ENCODE measurements at regions not wholly inside any gene's neighbourhood (a gene's known extent, or its start where the extent isn't known, plus 50 kb on each side); places are given as distances from the start of the nearest gene placed in this dataset.
"Not testable (repeated sequence)": the region's sequence is repeated elsewhere in the genome, so short reads cannot be mapped to it uniquely, and the experiment has no call there.

DNA sequence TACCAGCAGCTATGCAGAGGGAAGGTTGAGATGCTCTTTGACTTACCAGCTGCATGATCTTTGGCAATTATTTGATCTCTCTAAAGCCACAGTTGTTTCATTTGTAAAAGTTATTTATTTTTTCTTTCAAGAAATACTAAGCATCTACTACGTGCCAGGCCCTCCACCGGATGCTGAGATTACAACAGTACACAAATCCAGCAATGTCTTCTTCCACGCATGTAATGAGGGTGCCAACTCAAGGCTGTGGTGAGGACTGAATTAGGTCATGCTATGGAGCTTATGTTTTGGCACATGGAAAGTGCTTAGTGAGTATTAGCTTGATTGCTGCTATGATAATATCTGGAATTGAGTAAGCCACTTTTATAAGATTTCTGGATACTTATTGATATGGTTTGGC lies 358.2 kb downstream of the IRS2 start:
- ATAC-seq, result no peak

DNA sequence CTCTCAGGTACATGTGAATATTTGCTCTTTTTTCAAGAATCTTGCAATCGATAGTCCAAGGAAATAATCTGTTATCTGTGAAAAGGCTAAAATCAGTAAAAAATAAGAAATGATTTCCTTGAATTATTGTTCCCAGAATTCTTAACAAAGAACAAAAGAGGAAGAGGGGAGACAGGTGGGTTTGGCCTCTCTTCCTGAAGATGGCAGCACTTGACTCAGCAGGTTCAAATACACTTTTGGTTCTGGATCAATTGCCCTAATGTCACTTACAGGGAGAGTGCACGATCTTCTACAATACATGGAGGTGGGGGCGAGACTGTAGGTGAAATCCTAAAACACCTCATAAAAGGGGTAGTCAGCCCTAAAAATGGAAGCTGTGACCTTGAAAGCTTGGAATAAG lies 358.7 kb downstream of the IRS2 start:
- ATAC-seq, result no peak

DNA sequence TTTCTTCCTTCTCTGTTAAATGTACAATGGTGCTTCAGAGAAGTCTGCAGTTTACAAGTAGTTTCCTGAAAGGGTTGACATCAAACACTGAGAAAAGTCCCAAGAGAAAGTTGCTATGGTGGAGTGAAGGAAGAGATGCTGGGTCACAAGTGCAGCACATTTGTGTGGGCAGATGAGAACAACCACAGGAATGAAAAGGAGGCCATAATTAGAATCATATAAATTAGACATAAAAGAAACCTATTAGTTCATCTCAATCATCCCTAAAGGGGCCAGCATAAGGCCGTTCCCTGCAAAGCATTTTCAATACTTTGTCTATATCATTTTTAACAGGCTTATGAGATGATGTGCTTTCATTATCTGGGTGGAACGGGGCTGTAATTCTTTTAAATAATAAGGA lies 359.2 kb downstream of the IRS2 start:
- ATAC-seq, result no peak

DNA sequence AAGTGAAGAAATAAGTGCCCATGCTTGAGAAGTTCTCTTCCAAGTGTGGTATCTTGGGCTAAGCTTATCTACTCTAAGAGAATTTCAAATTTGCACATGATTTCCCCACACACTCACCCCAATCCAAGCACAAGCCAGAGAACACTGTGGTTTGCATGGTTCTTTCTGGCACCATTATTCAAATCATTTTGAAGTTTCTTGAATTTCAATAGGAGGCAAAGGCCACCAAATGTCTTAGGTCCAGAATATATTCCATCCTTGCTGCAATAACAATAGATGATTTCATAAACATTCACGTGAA lies 359.7 kb downstream of the IRS2 start:
- no peak for ATAC-seq

DNA sequence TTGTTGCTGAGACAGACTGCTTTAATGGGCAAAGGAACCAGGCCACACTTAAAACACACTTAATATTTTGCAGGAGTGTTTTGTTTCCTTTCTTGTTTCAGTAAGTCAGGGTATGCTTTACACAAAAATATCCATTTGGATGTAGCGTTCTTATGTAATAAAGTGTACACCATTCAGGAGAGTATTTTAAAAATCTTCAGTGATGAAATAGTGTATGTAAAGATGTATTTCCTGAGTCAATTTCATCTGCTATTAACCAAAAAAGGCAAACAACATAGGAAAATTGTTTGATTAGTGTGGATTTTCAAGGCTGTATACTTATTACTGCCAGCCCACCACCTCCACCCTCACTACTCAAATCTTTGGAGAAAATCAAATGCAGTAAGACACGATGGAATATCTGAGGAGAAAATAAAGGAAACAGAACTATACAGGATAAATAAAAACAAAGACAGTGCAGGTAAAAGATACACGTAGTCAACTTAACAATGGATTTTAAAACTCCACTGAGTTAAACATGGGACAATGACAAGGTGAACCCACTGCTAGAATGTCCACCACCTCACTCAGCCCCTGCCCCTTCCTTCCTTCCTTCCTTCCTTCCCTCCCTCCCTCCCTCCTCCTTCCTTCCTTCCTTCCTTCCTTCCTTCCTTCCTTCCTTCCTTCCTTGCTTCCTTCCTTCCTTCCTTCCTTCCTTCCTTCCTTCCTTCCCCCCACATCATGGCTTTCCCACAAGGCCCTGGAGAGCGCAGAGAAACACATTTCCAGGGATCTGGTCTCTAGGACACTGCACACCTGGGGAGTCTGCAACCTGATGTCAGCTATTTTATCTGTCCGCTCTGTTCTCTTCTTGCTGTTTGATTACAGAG lies 360.3 kb downstream of the IRS2 start:
- ATAC-seq, result no peak

DNA sequence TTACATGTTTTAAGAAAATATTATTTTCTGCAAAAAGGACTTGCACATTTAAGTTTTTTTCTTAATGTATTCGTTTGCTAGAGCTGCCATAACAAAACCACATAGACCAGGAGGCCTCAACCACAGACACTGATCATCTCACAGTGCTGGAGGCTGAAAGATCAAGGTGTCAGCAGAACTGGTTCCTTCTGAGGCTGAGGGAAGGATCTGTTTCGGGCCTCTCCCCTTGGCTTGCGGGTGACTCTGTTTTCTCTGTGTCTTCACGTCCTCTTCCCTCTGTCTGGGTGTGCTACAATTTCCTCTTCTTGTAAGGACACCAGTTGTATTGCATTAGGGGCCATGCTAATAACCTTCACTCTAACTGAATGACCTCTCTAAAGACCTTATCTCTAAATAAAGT lies 364.2 kb downstream of the IRS2 start:
- ATAC-seq, result no peak

DNA sequence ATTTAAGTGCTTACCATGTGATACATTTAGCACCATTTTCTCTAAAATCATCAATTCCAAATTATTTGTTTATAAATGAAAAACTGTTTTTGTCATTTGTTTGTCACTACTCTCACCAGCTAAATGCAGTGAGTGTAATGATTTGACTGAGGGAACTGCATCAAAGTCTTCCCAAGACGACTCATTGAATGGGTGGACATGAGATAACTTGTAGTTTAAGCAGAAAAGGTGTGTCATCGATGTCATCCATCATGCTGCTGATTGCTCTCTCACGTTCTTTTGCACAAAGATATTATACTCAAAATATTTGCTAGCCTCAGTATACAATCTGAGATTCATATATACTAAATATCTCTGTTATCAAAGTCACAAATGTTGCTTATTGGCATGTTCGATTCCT lies 366.5 kb downstream of the IRS2 start:
- no peak for ATAC-seq

DNA sequence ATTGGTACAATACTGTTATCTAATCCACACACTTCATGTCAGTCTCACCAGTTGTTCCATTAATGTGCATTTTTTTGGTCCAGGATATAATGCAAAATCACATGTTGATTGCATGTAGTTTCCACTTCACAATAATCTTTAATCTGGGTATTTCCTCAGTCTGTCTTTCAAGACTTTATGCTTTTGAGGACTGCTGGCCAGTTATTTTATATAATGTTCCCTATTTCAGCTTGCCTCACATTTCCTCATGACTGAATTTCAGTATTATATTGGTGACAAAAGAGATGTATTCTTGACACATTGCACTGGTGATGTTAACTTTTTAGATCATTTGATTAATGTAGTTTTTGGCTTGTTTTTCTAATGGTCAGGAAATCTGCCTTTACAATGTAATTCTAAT lies 368.3 kb downstream of the IRS2 start:
- no peak for ATAC-seq

DNA sequence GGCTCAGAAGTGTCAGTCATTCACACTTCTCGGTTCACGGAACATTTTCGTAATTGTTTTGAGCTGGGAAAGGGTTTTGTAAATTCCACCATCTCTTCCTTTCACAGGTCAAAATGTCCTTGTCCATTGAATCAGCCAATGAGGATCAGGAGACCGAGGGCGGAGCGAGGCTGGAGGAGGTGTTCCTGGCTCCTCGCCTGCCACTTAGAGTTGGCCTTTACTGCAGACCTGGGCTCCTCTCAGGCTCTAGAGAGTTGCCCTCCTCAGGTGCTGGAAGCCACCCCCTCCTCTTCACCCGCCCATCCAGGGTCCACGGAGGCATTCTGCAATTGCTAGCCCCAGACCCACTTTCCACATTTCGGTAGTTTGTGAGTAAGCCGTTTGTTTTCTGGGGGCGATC lies 370.4 kb downstream of the IRS2 start:
- ATAC-seq, result no peak

DNA sequence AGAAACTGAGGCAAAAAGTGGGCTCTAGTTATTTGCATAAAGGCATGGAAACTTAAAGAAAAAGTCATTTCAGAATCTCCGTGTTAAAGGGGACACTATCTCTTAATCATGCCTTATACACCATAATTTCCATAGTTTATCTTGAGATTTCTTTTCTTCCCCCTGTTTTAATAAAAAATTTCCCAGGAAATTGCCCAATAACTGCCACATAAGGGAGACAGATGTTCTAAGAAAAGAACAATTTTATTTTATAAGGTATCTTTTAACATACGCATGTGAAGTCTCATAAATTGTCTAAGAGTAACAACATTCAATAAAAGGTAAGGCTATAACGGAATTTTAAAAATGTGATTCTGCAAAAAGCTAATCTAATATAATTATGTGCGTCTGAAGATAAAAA lies 371.3 kb downstream of the IRS2 start:
- ATAC-seq, result no peak

DNA sequence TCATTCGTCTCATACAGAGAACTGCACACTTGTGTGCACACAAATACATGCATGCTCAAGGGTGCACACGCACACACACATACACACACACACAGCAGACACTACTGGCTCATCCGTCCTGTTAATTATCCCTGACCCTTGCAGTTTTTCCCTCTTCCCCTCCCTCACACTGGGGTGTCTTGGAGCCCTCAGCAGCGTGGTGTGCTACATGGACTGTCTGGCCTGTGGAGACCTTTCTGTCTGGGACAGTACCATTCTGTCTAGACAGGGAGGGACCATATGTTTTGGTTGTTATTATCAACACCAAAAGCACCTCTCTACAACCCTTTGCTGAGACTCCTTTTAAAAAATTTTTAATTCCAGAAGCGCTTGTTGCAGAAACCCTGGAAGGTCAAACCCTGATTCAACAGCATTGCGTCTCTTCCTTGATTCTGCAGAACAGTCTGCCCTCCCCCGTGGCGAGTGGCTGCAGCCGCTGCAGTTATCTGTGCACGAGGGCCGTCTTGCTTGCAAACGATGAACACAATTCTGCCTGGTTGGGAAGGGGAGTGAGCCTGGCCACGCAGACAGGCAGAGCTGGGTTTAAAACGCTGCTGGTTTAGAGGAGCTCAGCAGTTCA lies 374.0 kb downstream of the IRS2 start:
- no peak for ATAC-seq

DNA sequence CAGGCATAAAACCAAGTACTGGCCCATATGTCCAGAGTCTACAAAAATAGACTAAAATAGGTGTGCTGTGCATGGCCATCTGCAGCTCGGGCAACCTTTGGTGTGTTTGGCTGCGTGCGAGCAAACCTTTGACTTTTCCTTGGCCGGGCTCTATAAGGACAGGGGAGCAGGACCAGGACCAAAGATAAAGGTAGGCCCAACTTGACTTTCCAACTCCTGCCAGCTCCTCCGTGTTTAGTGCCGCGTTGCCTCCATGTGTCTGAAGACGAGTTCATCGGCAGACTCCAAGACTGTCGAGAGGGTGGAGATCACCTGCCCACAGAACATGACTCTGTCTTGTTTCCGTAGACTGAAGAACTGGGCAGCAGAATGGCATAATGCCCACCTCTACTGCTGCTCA lies 375.5 kb downstream of the IRS2 start:
- ATAC-seq, result no peak

DNA sequence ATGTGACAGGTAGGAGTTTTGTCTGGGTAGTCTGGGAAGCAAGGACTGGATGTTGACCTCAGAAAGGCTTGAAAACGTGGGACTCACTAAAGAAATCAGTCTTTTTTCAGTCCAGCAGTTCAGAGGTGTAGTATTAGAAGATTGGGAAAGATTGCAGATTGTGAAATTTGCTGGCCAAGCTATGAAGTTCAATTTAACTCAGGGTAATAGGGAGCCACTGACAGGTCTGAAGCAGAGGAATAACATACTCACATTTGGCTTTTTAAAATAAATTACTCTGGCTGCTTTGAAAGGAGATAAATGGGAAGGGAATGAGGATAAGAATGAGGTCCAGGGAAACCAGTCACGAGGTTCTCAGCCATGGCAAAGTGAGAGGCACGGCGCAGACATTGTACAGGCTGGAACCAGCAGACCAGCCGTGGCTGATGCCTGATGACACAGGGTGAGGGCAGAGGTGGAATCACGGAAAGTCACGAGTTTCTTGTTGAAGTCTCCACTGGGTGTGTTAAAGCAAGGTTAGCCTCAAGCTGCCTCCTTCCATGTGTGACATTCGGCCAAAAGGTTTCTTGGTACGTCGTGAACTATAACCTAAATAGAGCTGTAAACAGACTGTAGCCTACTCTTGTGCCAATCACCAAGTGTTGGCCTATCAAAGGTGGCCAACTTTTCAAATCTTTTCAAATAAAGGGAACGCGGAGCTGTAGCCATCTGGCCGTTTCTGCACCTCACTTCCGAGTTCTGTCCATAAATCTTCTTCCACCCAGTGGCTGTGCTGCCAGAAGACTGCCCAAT lies 377.6 kb downstream of the IRS2 start:
- ATAC-seq, result no peak

DNA sequence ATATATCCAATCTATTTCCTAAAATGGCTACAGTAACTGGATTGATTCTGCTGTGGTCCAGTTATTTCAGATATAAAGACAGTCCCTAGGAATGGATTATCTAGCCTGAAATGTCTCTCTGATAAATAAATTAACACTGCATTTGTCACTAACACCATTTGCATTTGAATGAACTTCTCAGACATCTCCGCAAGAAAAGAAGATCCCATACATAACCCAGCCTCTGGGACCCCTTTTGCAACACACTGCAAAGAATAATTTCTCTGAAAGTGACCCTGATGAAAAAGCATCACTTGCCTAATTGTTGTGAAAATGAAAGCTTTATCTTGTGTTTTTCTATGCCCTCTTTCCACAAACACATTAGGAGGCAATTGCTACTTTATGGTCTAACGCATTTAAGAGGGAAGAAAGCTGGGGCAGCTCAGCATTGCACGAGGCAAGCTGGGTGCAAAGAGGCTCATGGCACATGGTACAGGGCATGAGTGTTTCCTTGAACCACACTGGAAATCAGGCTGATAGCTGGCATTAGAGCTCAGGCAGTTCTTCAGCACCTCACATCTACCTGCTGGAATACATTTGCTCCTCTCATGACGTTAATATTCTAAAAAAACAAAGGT lies 379.9 kb downstream of the IRS2 start:
- ATAC-seq, result no peak

DNA sequence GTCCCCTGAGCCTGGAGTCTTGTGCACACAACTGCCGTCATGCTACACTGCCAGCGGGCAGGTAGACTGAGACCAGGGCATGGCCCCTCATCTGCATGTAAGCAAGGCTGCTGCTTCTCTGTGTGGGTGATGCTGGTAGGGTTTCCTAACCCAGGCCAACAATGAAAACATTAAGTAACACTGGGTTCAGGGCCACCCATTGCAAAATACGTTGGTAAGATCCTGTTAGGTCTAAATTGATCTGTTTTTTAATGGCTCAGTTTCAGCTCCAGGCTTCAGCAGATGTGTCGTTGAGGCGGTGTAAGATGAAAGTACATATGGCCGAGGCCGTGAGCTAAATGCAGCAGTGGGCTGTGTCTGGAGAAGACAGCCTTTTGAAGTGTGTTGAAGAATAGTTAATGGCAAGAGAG lies 383.4 kb downstream of the IRS2 start:
- no peak for ATAC-seq

DNA sequence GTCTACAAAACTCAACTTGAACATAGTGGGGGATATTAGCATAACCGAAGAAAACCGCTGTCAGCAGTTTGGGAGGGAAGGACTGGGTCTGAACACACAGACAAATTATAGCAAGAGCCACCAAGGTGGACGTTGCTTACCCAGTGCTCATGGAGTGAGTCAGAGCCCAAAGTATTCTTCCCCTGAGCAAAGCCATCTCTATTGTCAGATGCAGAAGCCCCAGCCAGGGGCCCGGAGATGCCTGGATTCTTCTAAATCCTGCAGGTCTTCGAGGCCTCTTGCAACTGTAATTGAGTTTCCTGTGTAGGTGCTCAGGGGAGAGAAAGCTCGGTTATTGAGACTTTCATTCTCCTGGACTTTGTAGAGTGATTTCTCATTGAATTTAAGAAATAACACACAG lies 384.5 kb downstream of the IRS2 start:
- ATAC-seq, result no peak

DNA sequence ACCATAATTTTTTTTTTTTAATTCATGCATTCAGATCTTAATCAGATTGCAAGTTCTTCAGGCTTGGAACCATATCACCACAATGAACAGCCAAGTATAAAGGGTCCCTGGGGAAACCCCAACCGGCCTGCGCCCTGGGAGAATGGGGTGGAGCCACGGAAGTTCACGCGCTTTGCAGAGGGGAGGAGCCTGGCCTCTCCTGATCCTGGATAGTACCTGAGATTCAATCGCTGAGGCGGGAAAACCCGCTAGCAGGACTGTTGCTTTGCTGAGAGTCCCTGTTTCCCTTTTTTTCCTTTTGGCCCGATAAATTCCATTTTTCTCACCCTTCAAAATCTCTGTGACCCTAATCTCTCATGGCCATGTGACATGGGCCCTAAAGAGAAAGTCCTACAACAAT lies 385.1 kb downstream of the IRS2 start:
- ATAC-seq, result no peak

DNA sequence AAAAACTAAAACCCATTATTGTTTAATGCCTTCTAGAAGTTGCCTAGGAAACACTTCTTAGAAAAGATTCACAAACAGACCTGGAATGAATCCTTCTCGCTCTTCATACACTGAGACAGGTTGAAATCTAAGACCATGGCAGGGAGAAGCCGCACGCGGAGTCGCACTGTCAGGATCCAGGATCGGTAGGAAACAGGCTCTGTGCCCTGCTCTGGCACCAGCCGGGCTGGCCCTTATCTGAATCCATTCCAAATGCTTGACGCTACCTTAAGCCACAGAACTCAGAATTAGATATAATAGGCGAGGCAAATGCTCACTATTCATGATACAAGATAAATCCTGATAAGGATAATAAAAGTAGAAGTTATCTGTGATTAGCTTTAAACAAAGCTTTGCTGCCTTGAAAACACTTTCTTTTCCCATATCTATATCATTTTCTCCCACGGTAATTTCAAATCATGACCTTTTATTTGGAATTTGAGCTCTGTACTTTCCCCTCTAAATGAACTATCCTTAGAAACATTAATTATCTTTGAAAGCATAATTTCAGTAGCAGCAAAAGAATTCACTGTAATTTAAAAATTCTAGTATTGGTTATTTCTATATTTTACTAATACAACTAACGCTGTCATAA lies 385.6 kb downstream of the IRS2 start:
- no peak for ATAC-seq

DNA sequence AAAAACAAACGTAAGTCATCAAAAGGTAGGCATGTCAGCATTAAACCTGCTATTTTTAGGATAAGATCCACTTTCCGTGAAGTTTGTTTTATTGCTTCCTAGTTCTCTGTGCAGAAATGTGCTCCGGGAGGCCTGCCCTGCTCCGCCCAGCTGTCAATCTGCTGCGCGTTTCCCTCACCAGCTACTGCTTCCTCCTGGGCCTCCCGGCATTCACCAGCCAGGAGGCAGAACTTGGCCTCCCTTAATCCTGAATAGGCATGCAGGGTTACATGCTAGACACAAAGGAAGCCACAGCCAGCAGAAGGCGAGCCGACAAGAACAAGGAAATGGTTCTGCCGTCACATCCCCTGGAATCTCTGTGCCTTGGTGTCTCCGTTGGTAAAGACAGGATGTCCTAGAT lies 386.2 kb downstream of the IRS2 start:
- no peak for ATAC-seq

DNA sequence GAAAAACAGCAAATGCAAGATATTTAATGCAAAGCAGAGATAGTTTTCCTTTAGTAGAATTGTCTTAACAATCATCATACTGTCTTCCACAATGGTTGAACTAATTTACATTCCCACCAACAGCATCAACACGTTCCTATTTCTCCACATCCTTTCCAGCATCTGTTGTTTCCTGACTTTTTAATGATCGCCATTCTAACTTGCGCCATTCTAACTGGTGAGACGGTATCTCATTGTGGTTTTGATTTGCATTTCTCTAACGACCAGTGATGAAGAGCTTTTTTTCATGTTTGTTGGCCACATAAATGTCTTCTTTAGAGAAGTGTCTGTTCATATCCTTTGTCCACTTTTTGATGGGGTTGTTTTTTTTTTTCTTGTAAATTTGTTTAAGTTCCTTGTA lies 388.3 kb downstream of the IRS2 start:
- not testable (repeated sequence) for ATAC-seq

DNA sequence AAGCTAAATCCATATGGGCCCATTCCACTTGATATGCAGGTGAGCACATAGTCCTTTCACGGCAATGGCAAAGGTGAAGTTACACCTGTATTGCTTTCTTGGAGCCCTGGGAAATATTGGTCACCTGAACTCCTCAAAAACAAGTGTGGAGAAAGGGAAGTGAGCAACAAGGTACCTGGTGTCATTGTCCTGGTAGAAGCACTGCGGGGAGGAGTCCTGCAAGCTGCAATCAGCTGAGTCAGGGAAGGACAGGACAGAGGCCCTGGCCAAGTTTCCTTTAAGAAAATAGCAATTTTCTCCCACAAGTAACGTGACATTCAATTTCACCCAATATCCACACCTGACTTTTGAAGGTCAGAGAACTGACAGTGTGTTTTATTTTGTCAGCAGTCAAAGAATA lies 389.1 kb downstream of the IRS2 start:
- ATAC-seq, result no peak

DNA sequence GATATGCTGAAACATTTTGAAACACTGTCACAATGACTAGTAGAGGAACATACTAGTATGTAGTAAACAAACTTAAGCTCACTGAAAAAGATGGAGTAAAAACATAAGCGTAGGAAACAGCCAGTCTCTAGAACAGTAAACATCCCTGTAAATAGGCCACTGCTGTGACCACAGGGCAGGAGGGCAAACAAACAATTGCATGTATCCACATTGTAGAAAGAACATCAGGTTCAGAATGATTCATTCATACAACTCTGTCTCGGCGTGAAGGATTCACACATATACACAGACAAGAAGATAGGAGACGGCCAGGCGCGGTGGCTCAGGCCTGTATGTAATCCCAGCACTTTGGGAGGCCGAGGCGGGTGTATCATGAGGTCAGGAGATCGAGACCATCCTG lies 390.1 kb downstream of the IRS2 start:
- no peak for ATAC-seq

DNA sequence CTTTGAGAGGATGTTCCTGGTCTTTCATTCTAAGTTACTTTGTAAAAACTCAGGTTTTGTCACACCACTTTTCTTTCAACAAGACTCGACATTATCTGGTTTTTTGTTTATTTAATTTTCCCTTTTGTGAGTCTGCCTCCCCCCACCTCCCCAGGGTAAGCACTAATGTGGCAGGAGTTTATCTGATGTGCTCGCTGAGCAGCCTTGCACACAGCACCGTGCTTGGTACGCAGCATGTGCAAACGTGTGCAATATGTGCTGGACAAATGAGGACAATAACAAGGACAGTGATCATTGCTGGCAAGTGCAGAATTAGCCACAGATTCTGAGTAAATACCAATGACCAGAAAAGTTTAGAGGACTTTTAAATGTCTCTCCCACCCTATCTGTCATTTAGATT lies 391.4 kb downstream of the IRS2 start:
- no peak for ATAC-seq

All from esophagus mucosa (tissue), 1 donor.